HG03135 (cell line): ENCODE measurements at regions not wholly inside any gene's neighbourhood (a gene's known extent, or its start where the extent isn't known, plus 50 kb on each side); places are given as distances from the start of the nearest gene placed in this dataset.

Experiments
- ATAC-seq: cut with Tn5 transposase; IDR thresholded peaks from one replicate; pipeline ENCODE4 v1.9.1; 2021; ENCODE audit warnings: mild to moderate bottlenecking, moderate library complexity; ENCODE audit not compliant: unreplicated experiment

GRCh38 chr5:160906090-160906489, 54.1 kb upstream of the ATP10B start:
- ATAC-seq: no peak

- ATAC-seq: peak; percentile 51
Measured at GRCh38 chr5:160905285-160905684, 53.3 kb upstream of the ATP10B start.

GRCh38 chr5:160904591-160904990, 52.6 kb upstream of the ATP10B start:
- ATAC-seq: no peak

- ATAC-seq: no peak
Measured at GRCh38 chr5:160903551-160903950, 51.5 kb upstream of the ATP10B start.

- no peak for ATAC-seq
Measured at GRCh38 chr5:160903076-160903475, 51.1 kb upstream of the ATP10B start.
